NCI-H446 (cell line): ENCODE measurements at regions not wholly inside any gene's neighbourhood (a gene's known extent, or its start where the extent isn't known, plus 50 kb on each side); places are given as distances from the start of the nearest gene placed in this dataset.
"Not testable (repeated sequence)": the region's sequence is repeated elsewhere in the genome, so short reads cannot be mapped to it uniquely, and the experiment has no call there.

Experiments used
- DNase-seq, 2 experiments: peaks; one replicate each; lab custom pipeline; 2025; lab: John Stamatoyannopoulos, UW

GRCh38 chr13:67445436-67445835 lies 215.3 kb upstream of the PCDH9 start:
- DNase-seq = no peak

- no peak for DNase-seq
Observed at GRCh38 chr13:67443923-67444322, 213.8 kb upstream of the PCDH9 start.

DNA sequence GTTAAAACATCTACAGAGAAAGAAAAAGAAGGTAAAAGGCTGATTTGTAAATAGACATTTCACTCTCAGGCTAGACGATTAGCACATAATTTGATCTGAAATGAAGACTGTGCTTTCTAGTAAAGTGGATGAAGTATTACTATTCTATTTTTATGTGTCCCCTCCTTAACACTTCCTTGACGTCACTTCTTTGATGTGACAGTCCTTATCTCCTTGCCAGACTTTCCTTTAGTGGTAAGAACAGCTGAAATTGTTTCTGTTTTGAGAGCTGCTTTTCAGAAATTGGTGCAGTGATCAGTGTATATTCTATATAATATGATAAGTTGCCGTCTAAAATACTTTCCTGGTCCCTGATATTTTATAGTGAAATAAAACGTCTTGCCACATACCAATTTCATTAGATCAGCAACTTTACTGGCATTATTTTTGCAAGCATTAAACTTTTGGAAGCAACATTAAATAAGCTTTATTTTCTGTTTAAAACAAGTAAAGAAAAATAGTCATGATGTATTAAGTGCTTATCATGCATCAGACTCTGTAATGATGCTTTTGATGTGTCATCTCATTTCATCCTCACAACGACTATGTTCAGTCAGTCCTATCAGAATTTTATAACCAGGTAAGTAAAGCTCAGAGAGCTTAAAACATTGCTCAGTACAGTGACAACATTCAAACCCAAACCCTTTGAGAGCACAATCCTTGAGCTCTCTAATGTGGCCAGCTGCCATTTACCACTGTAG lies 210.3 kb upstream of the PCDH9 start:
- no peak for DNase-seq

DNA sequence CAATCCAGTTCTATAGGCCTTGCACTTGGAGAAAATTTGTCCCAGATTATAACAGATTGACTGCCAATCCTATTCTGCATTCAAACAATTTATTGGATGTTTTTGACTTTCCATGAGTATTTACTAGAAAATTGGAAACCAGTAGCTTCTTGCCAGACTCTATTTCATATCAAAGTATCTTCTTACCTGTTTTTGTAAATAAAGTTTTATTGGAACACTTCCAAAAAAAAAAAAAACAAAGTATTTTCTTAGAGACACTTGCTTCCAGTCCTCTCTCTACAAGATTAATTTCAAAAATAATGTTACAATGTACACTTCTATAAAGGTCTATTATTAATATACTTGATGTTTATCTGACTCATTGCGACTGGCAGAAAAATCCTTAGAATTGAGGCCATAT lies 209.2 kb upstream of the PCDH9 start:
- DNase-seq = no peak

DNA sequence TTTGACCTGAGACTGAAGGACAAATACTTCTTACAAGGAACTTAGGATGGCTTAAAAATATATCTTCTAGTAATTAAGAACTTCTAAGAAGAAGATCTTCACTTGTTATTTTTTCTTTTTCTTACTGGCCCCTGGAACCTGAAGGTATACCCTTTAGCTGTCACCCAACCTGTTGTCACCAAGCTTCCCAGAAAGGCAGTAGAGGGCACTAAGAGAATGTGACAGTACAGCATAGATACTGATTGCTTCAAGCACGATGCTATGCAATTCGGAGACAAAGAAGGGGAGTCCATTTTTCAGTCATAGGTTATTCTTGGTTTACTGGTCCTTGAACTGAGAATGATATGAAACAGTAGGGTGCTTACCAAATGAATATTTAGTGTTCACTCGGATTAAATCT lies 208.3 kb upstream of the PCDH9 start:
- no peak for DNase-seq

DNA sequence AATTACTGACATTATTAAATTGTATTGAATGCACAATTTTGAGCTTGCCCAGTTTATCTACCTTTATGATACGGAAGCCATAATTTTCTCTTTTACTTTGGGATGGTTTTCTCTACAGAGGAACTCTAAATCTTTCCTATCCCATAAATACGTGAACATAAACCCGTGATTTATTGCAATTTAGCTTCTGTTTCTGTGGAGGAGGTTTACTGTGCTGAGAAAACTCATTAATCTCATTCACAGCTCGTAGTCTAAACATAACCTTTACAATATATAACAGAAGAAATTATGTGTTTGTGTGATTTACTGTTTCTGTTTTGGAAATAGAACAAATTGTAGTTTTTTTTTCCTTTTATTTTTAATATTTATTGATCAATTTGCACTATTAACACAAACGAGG lies 207.1 kb upstream of the PCDH9 start:
- no peak for DNase-seq

DNA sequence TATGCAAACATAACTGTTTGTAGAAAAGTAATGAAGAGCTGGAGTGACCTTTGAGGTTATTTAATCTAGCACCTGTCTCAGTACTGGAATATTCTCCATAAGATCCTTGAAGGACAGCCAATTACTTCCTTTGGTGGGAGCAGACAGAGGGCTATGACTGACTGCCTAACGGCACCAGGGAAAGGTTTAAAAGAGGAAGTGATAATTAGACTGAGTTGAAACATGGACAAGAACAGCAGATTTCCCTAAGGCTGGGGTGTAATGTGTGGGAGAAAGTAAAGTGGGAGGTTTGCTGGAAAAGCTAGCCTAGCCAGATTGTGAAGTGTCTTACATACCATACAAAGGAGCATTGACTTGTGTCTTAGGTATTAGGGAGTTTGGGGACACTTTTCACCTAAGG lies 191.3 kb upstream of the PCDH9 start:
- no peak for DNase-seq

DNA sequence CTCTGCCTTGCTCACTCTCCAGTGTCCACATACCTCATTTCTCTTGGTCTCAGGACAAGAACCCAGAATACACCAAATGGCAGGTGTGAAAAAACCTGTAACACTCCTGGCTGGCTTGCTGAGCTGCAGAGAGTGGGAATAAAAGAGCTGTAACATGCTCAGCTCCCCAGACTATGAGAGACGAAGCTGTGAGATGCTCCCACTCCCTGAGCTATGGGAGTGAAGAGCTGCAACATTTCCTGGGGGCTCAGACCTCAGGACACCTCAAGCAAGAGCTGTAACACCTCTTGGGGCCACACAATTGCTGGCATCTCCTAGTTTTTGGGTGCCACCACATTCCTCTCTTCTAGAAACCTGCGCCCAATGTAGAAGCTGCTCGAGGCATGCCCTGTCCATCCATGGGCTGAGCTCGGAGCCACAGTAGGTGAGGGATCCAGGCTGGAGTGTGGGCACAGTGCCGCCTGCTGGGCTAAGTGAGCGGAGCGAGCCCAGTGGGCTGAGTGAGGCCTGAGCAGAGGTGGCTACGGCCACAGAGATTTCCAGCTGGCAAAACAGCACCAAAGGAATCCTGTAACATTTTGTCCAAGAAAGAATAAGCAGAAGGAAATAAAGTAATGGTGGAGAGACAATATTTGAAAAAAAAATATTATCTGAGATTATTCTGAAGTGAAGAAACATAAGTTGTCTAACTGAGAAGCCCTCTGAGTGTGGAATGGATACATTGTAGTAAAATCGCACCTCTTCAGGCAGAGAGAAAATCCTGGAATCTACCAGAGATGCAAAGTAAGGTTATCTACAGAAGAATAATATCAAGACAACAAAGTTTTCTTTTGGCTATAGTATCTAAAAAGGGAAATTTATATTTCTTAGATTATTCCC lies 186.2 kb upstream of the PCDH9 start:
- DNase-seq = peak in 1 of 2 experiments; percentile 30

GRCh38 chr13:67410645-67411044 lies 180.5 kb upstream of the PCDH9 start:
- DNase-seq = no peak

- no peak for DNase-seq
Observed at GRCh38 chr13:67408798-67409197, 178.7 kb upstream of the PCDH9 start.

- no peak for DNase-seq
Observed at GRCh38 chr13:67402546-67402945, 172.4 kb upstream of the PCDH9 start.

DNA sequence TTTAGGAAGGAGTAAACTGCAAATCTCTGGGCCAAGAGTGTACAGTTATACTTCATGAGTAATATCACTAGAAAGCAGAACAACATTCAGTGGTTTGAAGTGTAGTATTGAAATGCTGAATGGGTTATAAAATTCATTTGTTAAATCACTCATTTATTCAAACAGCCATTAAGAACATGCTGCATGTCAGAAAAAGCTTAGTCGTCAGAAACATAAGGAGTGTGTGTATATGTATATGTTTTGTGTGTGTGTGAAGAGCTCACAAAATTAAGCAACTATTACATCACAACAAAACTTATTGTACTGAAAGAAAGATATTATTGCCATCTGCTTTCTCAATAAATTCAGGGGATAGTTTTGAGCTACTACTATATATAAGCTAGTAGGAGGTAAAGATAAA lies 165.4 kb upstream of the PCDH9 start:
- DNase-seq = no peak

GRCh38 chr13:67392014-67392413 lies 161.9 kb upstream of the PCDH9 start:
- no peak for DNase-seq

GRCh38 chr13:67390462-67391086 lies 160.4 kb upstream of the PCDH9 start:
- DNase-seq = no peak

DNA sequence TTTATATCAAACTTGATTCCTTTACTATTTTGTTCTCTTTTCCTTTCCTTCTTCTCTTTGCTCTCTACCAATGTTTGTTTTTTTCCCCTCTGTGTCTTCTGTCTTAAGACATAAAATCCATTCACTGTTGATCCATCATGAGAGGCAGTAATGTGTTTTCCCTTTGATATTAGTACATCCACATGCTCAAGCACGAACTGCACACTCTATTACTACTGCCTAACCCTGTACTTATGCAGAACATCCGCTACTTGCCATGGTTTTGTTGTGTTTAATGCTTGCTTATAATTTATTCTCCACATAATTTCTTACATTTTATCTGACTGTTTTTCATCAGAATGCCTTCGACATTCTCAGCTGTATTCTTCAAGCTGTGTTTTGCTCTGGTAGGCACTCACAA lies 159.0 kb upstream of the PCDH9 start:
- no peak for DNase-seq

DNA sequence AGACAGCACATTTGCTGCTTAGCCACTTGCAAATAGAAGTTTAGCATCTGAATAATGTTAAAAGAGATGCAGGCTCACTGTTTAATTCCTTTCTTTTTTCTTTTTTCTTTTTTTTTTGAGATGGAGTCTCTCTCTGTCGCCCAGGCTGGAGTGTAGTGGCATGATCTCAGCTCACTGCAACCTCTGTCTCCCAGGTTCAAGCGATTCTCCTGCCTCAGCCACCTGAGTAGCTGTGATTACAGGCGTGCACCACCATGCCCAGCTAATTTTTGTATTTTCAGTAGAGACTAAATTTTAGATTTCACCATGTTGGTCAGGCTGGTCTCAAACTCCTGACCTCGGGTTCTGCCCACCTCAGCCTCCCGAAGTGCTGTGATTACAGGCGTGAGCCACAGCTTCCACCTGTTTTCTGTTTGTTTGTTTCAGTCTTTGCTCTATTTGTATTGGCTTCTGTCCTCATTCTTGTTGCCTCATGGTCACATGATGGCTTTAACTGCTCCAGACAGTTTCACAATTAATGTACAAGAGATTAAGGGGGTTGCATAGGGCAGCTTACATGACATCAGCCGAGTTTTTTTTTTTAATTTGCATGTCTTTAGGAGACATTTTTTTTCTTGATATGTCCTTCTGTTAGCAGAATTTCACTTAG lies 153.1 kb upstream of the PCDH9 start:
- DNase-seq = not testable (repeated sequence)

GRCh38 chr13:67377919-67378318 lies 147.8 kb upstream of the PCDH9 start:
- DNase-seq = no peak

- no peak for DNase-seq
Observed at GRCh38 chr13:67374391-67374790, 144.3 kb upstream of the PCDH9 start.

DNA sequence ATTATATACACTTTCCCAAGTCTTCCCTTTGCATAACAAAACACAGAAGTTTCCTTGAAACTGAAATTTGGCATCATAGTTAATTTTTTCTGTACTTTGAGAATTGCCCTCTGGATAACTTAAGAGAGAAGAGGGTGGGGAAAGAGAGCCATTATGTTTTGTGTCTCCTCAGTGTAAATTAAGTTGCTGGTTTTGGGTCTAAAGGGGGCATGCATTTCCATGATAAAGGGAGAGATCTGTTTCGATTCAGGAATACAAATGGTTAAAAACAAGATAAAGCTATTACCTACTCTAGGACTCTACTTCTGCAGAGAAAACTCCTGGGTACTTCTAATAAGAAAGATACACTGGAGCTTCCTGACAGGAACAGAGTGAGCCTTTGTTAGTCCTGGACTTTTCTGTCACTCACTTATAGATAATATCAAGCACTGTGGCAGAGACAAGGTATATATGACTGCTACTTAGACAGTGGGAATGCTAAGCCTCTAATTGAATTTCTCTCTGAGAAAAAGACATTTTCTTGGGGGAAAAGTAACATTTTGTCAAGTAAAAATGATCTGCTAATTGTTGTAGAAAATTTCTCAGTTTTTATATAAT lies 142.8 kb upstream of the PCDH9 start:
- no peak for DNase-seq

DNA sequence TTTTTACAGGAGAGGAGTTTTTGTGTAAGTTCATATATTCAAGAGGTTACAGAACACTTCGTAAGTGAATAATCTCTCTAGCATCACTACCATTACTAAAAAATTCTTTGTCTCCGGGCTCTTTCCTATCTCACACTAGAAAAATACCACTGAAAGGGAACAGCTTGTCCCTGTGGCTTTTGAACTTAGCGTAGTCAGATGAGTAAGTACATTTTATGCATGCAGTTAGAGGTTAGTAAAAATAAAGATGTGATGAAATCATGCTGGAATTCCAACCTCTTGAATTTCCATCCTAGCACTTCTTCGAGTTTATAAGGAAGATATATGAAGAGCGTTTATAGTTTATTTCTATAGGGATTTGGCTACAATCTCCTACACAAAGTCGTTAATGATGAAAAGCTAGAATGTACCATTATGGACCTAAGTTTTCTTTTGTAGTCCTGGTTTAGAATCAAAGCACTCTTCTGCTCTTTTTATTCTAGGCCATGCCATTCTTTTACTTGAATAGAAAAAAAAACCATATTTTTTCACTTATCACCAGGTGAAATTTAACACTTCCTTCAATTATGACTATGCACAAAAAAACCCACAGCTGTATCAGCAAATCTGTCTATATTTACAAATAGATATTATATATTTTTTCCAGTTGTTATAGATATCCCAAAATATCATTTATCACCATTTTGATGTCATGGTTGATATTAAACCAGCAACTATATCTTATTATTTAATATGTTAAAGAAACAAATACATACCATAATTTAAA lies 139.9 kb upstream of the PCDH9 start:
- no peak for DNase-seq

- DNase-seq = no peak
Observed at GRCh38 chr13:67367399-67367798, 137.3 kb upstream of the PCDH9 start.
